ENCODE measurements at regions not wholly inside any gene's neighbourhood (a gene's known extent, or its start where the extent isn't known, plus 50 kb on each side); places are given as distances from the start of the nearest gene placed in this dataset.

- Mint-ChIP-seq H3K27me3 (peaks cover 15% of the 10 kb centered on the region), H3K27ac (no peak overlapping the region), H3K4me1 (no peaks in the 10 kb centered on the region), H3K4me3 (no peak overlapping the region), H3K9me3 (ENCODE audit: insufficient read depth) (no peaks in the 10 kb centered on the region)
- TF ChIP-seq EZH2 (IDR thresholded peaks at IDR 0.05; ENCODE audit: borderline replicate concordance, insufficient read depth, low read depth, low read length, poor library complexity, severe bottlenecking) (no peak), CTCF (IDR thresholded peaks at IDR 0.05) (no peak)
- Histone ChIP-seq H3K4me2 (replicated peaks; ENCODE audit: low read depth, low read length, poor library complexity, severe bottlenecking) (no peak overlapping the region), H3K36me3 (replicated peaks in 1 of 2; ENCODE audit: control extremely low read depth in 1 of 2, control insufficient read depth in 1 of 2, extremely low read depth in 1 of 2, insufficient read depth in 2 of 2, low read length in 1 of 2) (no peaks in the 10 kb centered on the region), H3K79me2 (ENCODE audit: control insufficient read depth, insufficient read depth, low read length) (no peaks in the 10 kb centered on the region), H3K4me1 (ENCODE audit: control insufficient read depth in 2 of 2, insufficient read depth in 2 of 2, low read length in 2 of 2) (no peaks in the 10 kb centered on the region), H4K20me1 (ENCODE audit: control insufficient read depth, insufficient read depth, low read length, poor library complexity, severe bottlenecking) (no peaks in the 10 kb centered on the region), H3K4me3 (ENCODE audit: control extremely low read depth in 1 of 5, extremely low read depth in 1 of 5, insufficient read depth in 1 of 5, low read depth in 2 of 5, low read length in 4 of 5) (no peak overlapping the region), H3K9ac (ENCODE audit: low read length) (no peak overlapping the region), H3K27me3 (replicated peaks in 1 of 4; ENCODE audit: control extremely low read depth in 1 of 4, control insufficient read depth in 3 of 4, insufficient read depth in 4 of 4, low read length in 3 of 4) (peaks cover 0 to 2% (median 0%) of the 10 kb centered on the region in 4 experiments), H2AFZ (ENCODE audit: insufficient read depth, low read depth, low read length, poor library complexity, severe bottlenecking) (no peak overlapping the region), H3K9me3 (ENCODE audit: control extremely low read depth in 1 of 3, control insufficient read depth in 2 of 3, insufficient read depth in 1 of 3, low read length in 2 of 3) (no peaks in the 10 kb centered on the region), H3K27ac (ENCODE audit: low read length in 2 of 2) (no peak overlapping the region)
- ChIA-PET CTCF (no interaction called here), POLR2A (no interaction called here)
- intact Hi-C loops (cut with micrococcal nuclease) = no loop called here
- ATAC-seq (ENCODE audit: low read depth) = no peak
- DNase-seq = no peak
- WGBS (ENCODE audit: insufficient coverage) = no CpG with 5 or more reads among the region's 5 CpGs
Observed at GRCh38 chr5:152511120-152511519, 106.0 kb upstream of the NMUR2 start.

GRCh38 chr5:152511531-152512132, 106.6 kb upstream of the NMUR2 start:
- ATAC-seq (ENCODE audit: low read depth) = no peak

More at GRCh38 chr5:152511531-152512132, 106.6 kb upstream of the NMUR2 start:
- Histone ChIP-seq H3K9me3 (ENCODE audit: control extremely low read depth in 1 of 3, control insufficient read depth in 2 of 3, insufficient read depth in 1 of 3, low read length in 2 of 3) (no peaks in the 10 kb centered on the region), H3K4me2 (replicated peaks; ENCODE audit: low read depth, low read length, poor library complexity, severe bottlenecking) (no peak overlapping the region), H4K20me1 (ENCODE audit: control insufficient read depth, insufficient read depth, low read length, poor library complexity, severe bottlenecking) (no peaks in the 10 kb centered on the region), H3K9ac (ENCODE audit: low read length) (no peak overlapping the region), H2AFZ (ENCODE audit: insufficient read depth, low read depth, low read length, poor library complexity, severe bottlenecking) (no peak overlapping the region), H3K36me3 (replicated peaks in 1 of 2; ENCODE audit: control extremely low read depth in 1 of 2, control insufficient read depth in 1 of 2, extremely low read depth in 1 of 2, insufficient read depth in 2 of 2, low read length in 1 of 2) (no peaks in the 10 kb centered on the region), H3K27me3 (replicated peaks in 1 of 4; ENCODE audit: control extremely low read depth in 1 of 4, control insufficient read depth in 3 of 4, insufficient read depth in 4 of 4, low read length in 3 of 4) (peaks cover 0 to 2% (median 0%) of the 10 kb centered on the region in 4 experiments), H3K4me3 (ENCODE audit: control extremely low read depth in 1 of 5, extremely low read depth in 1 of 5, insufficient read depth in 1 of 5, low read depth in 2 of 5, low read length in 4 of 5) (no peak overlapping the region), H3K4me1 (ENCODE audit: control insufficient read depth in 2 of 2, insufficient read depth in 2 of 2, low read length in 2 of 2) (no peaks in the 10 kb centered on the region), H3K27ac (ENCODE audit: low read length in 2 of 2) (no peak overlapping the region), H3K79me2 (ENCODE audit: control insufficient read depth, insufficient read depth, low read length) (no peaks in the 10 kb centered on the region)
- ChIA-PET CTCF (no interaction called here), POLR2A (no interaction called here)
- no peak for TF ChIP-seq CTCF (IDR thresholded peaks at IDR 0.05)
- no peak for TF ChIP-seq EZH2 (IDR thresholded peaks at IDR 0.05; ENCODE audit: borderline replicate concordance, insufficient read depth, low read depth, low read length, poor library complexity, severe bottlenecking)
- 90% methylated on average over 6 of the region's 7 CpGs for WGBS (ENCODE audit: insufficient coverage)
- no peaks in the 10 kb centered on the region for H3K9me3 Mint-ChIP-seq (ENCODE audit: insufficient read depth)
- H3K27me3 Mint-ChIP-seq = peaks cover 15% of the 10 kb centered on the region
- no peak overlapping the region for H3K4me3 Mint-ChIP-seq
- no peak for DNase-seq
- H3K4me1 Mint-ChIP-seq = no peaks in the 10 kb centered on the region
- intact Hi-C loops (cut with micrococcal nuclease) = no loop called here
- H3K27ac Mint-ChIP-seq = no peak overlapping the region
